GM12878 (cell line): ENCODE measurements at regions not wholly inside any gene's neighbourhood (a gene's known extent, or its start where the extent isn't known, plus 50 kb on each side); places are given as distances from the start of the nearest gene placed in this dataset.

ENCODE experiments used
- ATAC-seq: fragments of 200-7000 bp; cut with Tn5 transposase; 3 replicates; pipeline ENCODE4 v1.9.1; 2020; ENCODE audit warnings: mild to moderate bottlenecking, moderate library complexity
- BruUV-seq: library from RNA; stranded (reverse); fragments of 400-500 nt; replicated peaks from 2 replicates; lab custom pipeline; 2021; lab: Mats Ljungman, UMichigan
- CTCF ChIA-PET: fragments of 300-600 bp; sonication (Branson Sonifier 250); formaldehyde crosslinking; extraction: SDS; loops from one replicate; lab custom pipeline; 2021; ENCODE audit warnings: inconsistent platforms; lab: Yijun Ruan, JAX
- POLR2A ChIA-PET: fragments of 350-600 bp; formaldehyde crosslinking; extraction: SDS; loops from one replicate; lab custom pipeline; 2021; ENCODE audit warnings: inconsistent platforms; lab: Charles Lee
- RAD21 ChIA-PET: fragments of 300-600 bp; sonication (Branson Sonifier 250); formaldehyde crosslinking; loops from one replicate; lab custom pipeline; 2023; ENCODE audit warnings: antibody characterized with exemption; ENCODE audit not compliant: unreplicated experiment; lab: Charles Lee
- SMC1A ChIA-PET: fragments of 300-600 bp; sonication (Branson Sonifier 250); formaldehyde crosslinking; loops from one replicate; lab custom pipeline; 2023; ENCODE audit not compliant: unreplicated experiment, uncharacterized antibody; lab: Charles Lee
- DNase-seq: peaks from one replicate; pipeline ENCODE4 v3.0.0-alpha.2; 2011; ENCODE audit warnings: low read depth, low spot score
- FAIRE-seq: peaks from 3 replicates; lab custom pipeline; 2011; peaks lifted over from hg19 to GRCh38; lab: Jason Lieb, UNC
- H2AFZ ChIP-seq: 2 replicates; pipeline ENCODE4 v1.6.0; 2011; ENCODE audit warnings: low read depth, low read length, control low read depth; ENCODE audit not compliant: control insufficient read depth
- H3K27ac ChIP-seq: 2 replicates; pipeline ENCODE4 v1.5.1; 2011; ENCODE audit warnings: control low read depth; ENCODE audit not compliant: control insufficient read depth, insufficient read depth
- H3K27me3 ChIP-seq, 2 experiments: replicated peaks in 1 of 2; 2 replicates each; pipeline versions ENCODE4 v1.6.0 to v1.6.1; 2011; ENCODE audit warnings: low read length in 1 of 2; ENCODE audit not compliant: control insufficient read depth in 2 of 2, insufficient read depth in 2 of 2
- H3K36me3 ChIP-seq, 2 experiments: 2 replicates each; pipeline ENCODE4 v1.5.1; 2011; ENCODE audit warnings: low read length in 1 of 2; ENCODE audit not compliant: control insufficient read depth in 2 of 2, insufficient read depth in 2 of 2
- H3K4me1 ChIP-seq: 2 replicates; pipeline ENCODE4 v1.6.1; 2011; ENCODE audit warnings: mild to moderate bottlenecking, low read length, moderate library complexity, mixed read lengths; ENCODE audit not compliant: control insufficient read depth, insufficient read depth
- H3K4me2 ChIP-seq: 2 replicates; pipeline ENCODE4 v1.6.0; 2011; ENCODE audit warnings: control low read depth; ENCODE audit not compliant: control insufficient read depth, insufficient read depth
- H3K4me3 ChIP-seq: fragments of 200-600 bp; sonication (generic); 2 replicates; pipeline ENCODE4 v1.5.1; 2016
- H3K79me2 ChIP-seq: 2 replicates; pipeline ENCODE4 v1.6.0; 2011; ENCODE audit warnings: low read length; ENCODE audit not compliant: control insufficient read depth, insufficient read depth
- H3K9ac ChIP-seq: 2 replicates; pipeline ENCODE4 v1.8.0; 2011; ENCODE audit warnings: low read length, control low read depth, mixed read lengths; ENCODE audit not compliant: control insufficient read depth, insufficient read depth
- H3K9me3 ChIP-seq: replicated peaks from 3 replicates; pipeline ENCODE4 v1.5.1; 2011; ENCODE audit warnings: mild to moderate bottlenecking, low read length; ENCODE audit not compliant: control insufficient read depth, insufficient read depth
- H4K20me1 ChIP-seq: 2 replicates; pipeline ENCODE4 v1.6.0; 2011; ENCODE audit not compliant: control insufficient read depth, insufficient read depth
- CHD1 ChIP-seq: IDR thresholded peaks from 2 replicates; pipeline ENCODE4 v1.6.1; 2012; ENCODE audit warnings: low read depth, low read length, improper control_type of control experiment
- EP300 ChIP-seq, 2 experiments: fragments of 150-350 bp in 1 of 2; IDR thresholded peaks; 2 replicates each; pipeline ENCODE4 v1.6.1; 2011 to 2012; ENCODE audit warnings: low read depth in 2 of 2, low read length in 2 of 2, borderline replicate concordance in 1 of 2, improper control_type of control experiment in 1 of 2, inconsistent platforms in 1 of 2; ENCODE audit not compliant: control insufficient read depth in 1 of 2
- GATAD2B ChIP-seq: fragments of 450-650 bp; conservative IDR thresholded peaks from 2 replicates; pipeline ENCODE4 v1.6.1; 2017; ENCODE audit warnings: low read depth, mild to moderate bottlenecking, moderate library complexity
- HDGF ChIP-seq: fragments of 450-650 bp; IDR thresholded peaks from 2 replicates; pipeline ENCODE4 v1.6.1; 2016; ENCODE audit warnings: antibody characterized with exemption
- KAT2A ChIP-seq: conservative IDR thresholded peaks from 2 replicates; pipeline ENCODE4 v1.6.1; 2011; ENCODE audit warnings: low read depth, low read length; ENCODE audit not compliant: control insufficient read depth
- MYB ChIP-seq: fragments of 150-350 bp; IDR thresholded peaks from 2 replicates; pipeline ENCODE4 v1.6.1; 2014; ENCODE audit warnings: mild to moderate bottlenecking, low read depth, low read length, borderline replicate concordance
- PAX5 ChIP-seq: IDR thresholded peaks from 2 replicates; pipeline ENCODE4 v1.6.1; 2011; ENCODE audit warnings: low read depth, low read length, borderline replicate concordance
- SRF ChIP-seq, 2 experiments: IDR thresholded peaks; 2 replicates each; pipeline ENCODE4 v1.6.1; 2011; ENCODE audit warnings: low read depth in 2 of 2, low read length in 2 of 2, mild to moderate bottlenecking in 1 of 2, moderate library complexity in 1 of 2
- TBL1XR1 ChIP-seq: IDR thresholded peaks from 2 replicates; pipeline ENCODE4 v1.6.1; 2012; ENCODE audit warnings: low read depth, low read length, improper control_type of control experiment
- TCF3 ChIP-seq: IDR thresholded peaks from 2 replicates; pipeline ENCODE4 v1.6.1; 2012; ENCODE audit warnings: low read depth, mild to moderate bottlenecking, low read length, borderline replicate concordance; ENCODE audit not compliant: insufficient read depth
- WGBS: methylation state at CpG from one replicate; pipeline ENCODE4 v1.1.6; 2016; ENCODE audit warnings: low lambda C conversion rate; ENCODE audit not compliant: insufficient replicate concordance, insufficient coverage; ENCODE audit errors: missing lambda C conversion rate; 5-methylcytosine and 5-hydroxymethylcytosine counted together
- in situ Hi-C: fragments of 300-500 bp; cut with MboI; formaldehyde crosslinking; loops from 9 replicates; pipeline ENCODE4 v1.14.3; 2018; ENCODE audit warnings: mixed read lengths
- intact Hi-C: fragments of 100-400 bp; cut with micrococcal nuclease; formaldehyde crosslinking; loops from one replicate; pipeline ENCODE4 v1.14.2; 2022; ENCODE audit not compliant: unreplicated experiment
- TF ChIP-seq, protein P1 (sequence below): IDR thresholded peaks from 2 replicates; pipeline ENCODE4 v1.6.1; 2011; ENCODE audit warnings: low read depth, low read length, improper control_type of control experiment, borderline replicate concordance
- TF ChIP-seq, protein P2 (sequence below): IDR thresholded peaks from 2 replicates; pipeline ENCODE4 v1.6.1; 2011; ENCODE audit warnings: borderline replicate concordance, low read depth, mild to moderate bottlenecking, moderate library complexity, mixed read lengths, low read length; ENCODE audit not compliant: insufficient read depth; ENCODE audit errors: extremely low read length
- TF ChIP-seq, protein P3 (sequence below): IDR thresholded peaks from 2 replicates; pipeline ENCODE4 v1.6.1; 2012; ENCODE audit warnings: mild to moderate bottlenecking, low read depth, low read length
- TF ChIP-seq, protein P4 (sequence below): fragments of 450-650 bp; IDR thresholded peaks from 2 replicates; pipeline ENCODE4 v1.6.1; 2017; ENCODE audit warnings: mild to moderate bottlenecking, moderate library complexity

DNA sequence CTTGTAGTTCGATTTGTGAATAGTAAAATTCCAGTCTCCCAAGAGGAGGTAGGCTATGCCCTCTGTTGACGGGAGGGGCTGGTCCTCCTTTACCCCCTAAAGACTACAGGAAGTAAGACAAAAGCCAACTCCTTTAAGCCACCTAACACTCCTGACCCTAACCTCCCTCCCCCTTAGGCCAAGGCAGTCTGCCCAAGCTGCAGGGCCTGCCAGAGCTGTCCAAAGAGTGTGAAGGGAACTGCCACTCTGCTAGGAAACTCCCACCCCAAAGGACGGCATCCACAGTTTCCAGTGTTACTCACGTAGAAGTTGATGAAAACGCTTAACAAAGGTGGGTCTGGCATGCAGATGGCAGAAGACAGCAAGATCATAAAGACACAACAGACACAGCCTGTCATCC, 803.2 kb downstream of the PLA2G4A start (continued):
- no peak for TF ChIP-seq KAT2A
- TF ChIP-seq GATAD2B, result no peak
- TF ChIP-seq TCF3, result no peak
- no peak for TF ChIP-seq EP300 (IDR thresholded peaks at IDR 0.05; ENCODE audit: borderline replicate concordance in 1 of 2, control insufficient read depth in 1 of 2, low read depth in 2 of 2, low read length in 2 of 2)
- TF ChIP-seq, protein P1, sequence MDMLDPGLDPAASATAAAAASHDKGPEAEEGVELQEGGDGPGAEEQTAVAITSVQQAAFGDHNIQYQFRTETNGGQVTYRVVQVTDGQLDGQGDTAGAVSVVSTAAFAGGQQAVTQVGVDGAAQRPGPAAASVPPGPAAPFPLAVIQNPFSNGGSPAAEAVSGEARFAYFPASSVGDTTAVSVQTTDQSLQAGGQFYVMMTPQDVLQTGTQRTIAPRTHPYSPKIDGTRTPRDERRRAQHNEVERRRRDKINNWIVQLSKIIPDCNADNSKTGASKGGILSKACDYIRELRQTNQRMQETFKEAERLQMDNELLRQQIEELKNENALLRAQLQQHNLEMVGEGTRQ, result no peak
- TF ChIP-seq MYB, result no peak

DNA sequence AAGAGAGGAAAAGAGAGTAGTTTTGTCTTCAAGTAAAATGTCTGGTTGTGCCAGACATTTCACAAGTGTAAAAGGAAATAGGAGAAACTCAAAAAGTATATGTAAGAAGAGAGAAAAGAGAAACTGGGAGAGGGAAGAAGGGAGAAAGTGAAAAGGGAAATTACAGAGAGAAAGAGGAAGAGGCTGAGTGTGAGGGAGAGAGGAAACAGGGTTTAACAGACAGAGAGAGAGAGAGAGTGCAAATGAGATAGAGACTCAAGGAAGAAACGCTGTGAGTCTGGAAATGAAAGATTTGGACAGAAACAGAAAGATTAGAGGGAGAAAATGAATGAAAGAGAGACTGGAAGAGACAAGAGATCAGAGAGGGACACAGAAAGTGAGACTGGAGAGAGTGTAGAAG, 806.2 kb downstream of the PLA2G4A start:
- DNase-seq, result no peak
- in situ Hi-C loops (no loop called here), intact Hi-C loops (no loop called here)
- CTCF ChIA-PET, result no interaction called here
- Histone ChIP-seq H3K9me3 (no peaks in the 10 kb centered on the region; the same call in 2 of the 3 replicates), H3K4me2 (no peak overlapping the region), H3K9ac (no peak overlapping the region), H3K4me1 (no peaks in the 10 kb centered on the region), H2AFZ (no peak overlapping the region), H3K27me3 (no peaks in the 10 kb centered on the region), H4K20me1 (no peaks in the 10 kb centered on the region), H3K36me3 (no peaks in the 10 kb centered on the region), H3K79me2 (no peaks in the 10 kb centered on the region), H3K27ac (no peak overlapping the region), H3K4me3 (no peak overlapping the region)
- POLR2A ChIA-PET, result no interaction called here
- no peak for FAIRE-seq
- SMC1A ChIA-PET, result no interaction called here
- no peak for ATAC-seq
- RAD21 ChIA-PET, result no interaction called here
- BruUV-seq, result no TSS peak
- 0% methylated on average over 1 of the region's 1 CpG for WGBS
- no peak for TF ChIP-seq PAX5
- no peak for TF ChIP-seq CHD1
- no peak for TF ChIP-seq HDGF
- TF ChIP-seq, protein P2, sequence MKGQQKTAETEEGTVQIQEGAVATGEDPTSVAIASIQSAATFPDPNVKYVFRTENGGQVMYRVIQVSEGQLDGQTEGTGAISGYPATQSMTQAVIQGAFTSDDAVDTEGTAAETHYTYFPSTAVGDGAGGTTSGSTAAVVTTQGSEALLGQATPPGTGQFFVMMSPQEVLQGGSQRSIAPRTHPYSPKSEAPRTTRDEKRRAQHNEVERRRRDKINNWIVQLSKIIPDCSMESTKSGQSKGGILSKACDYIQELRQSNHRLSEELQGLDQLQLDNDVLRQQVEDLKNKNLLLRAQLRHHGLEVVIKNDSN, result no peak
- no peak for TF ChIP-seq SRF (IDR thresholded peaks at IDR 0.05; ENCODE audit: low read depth in 2 of 2, low read length in 2 of 2)
- TF ChIP-seq, protein P3, sequence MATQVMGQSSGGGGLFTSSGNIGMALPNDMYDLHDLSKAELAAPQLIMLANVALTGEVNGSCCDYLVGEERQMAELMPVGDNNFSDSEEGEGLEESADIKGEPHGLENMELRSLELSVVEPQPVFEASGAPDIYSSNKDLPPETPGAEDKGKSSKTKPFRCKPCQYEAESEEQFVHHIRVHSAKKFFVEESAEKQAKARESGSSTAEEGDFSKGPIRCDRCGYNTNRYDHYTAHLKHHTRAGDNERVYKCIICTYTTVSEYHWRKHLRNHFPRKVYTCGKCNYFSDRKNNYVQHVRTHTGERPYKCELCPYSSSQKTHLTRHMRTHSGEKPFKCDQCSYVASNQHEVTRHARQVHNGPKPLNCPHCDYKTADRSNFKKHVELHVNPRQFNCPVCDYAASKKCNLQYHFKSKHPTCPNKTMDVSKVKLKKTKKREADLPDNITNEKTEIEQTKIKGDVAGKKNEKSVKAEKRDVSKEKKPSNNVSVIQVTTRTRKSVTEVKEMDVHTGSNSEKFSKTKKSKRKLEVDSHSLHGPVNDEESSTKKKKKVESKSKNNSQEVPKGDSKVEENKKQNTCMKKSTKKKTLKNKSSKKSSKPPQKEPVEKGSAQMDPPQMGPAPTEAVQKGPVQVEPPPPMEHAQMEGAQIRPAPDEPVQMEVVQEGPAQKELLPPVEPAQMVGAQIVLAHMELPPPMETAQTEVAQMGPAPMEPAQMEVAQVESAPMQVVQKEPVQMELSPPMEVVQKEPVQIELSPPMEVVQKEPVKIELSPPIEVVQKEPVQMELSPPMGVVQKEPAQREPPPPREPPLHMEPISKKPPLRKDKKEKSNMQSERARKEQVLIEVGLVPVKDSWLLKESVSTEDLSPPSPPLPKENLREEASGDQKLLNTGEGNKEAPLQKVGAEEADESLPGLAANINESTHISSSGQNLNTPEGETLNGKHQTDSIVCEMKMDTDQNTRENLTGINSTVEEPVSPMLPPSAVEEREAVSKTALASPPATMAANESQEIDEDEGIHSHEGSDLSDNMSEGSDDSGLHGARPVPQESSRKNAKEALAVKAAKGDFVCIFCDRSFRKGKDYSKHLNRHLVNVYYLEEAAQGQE, result no peak
- no peak for TF ChIP-seq TBL1XR1
- TF ChIP-seq, protein P4, sequence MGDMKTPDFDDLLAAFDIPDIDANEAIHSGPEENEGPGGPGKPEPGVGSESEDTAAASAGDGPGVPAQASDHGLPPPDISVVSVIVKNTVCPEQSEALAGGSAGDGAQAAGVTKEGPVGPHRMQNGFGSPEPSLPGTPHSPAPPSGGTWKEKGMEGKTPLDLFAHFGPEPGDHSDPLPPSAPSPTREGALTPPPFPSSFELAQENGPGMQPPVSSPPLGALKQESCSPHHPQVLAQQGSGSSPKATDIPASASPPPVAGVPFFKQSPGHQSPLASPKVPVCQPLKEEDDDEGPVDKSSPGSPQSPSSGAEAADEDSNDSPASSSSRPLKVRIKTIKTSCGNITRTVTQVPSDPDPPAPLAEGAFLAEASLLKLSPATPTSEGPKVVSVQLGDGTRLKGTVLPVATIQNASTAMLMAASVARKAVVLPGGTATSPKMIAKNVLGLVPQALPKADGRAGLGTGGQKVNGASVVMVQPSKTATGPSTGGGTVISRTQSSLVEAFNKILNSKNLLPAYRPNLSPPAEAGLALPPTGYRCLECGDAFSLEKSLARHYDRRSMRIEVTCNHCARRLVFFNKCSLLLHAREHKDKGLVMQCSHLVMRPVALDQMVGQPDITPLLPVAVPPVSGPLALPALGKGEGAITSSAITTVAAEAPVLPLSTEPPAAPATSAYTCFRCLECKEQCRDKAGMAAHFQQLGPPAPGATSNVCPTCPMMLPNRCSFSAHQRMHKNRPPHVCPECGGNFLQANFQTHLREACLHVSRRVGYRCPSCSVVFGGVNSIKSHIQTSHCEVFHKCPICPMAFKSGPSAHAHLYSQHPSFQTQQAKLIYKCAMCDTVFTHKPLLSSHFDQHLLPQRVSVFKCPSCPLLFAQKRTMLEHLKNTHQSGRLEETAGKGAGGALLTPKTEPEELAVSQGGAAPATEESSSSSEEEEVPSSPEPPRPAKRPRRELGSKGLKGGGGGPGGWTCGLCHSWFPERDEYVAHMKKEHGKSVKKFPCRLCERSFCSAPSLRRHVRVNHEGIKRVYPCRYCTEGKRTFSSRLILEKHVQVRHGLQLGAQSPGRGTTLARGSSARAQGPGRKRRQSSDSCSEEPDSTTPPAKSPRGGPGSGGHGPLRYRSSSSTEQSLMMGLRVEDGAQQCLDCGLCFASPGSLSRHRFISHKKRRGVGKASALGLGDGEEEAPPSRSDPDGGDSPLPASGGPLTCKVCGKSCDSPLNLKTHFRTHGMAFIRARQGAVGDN, result no peak
